Muscle layer of colon (tissue), 2 donors: ENCODE measurements at regions not wholly inside any gene's neighbourhood (a gene's known extent, or its start where the extent isn't known, plus 50 kb on each side); places are given as distances from the start of the nearest gene placed in this dataset.
"Not testable (repeated sequence)": the region's sequence is repeated elsewhere in the genome, so short reads cannot be mapped to it uniquely, and the experiment has no call there.

ENCODE experiments used
- H3K27ac ChIP-seq: one replicate; pipeline ENCODE4 v1.7.0; 2013; ENCODE audit warnings: low read depth, mild to moderate bottlenecking, low read length, moderate library complexity
- H3K27me3 ChIP-seq, 2 donors: one replicate each; pipeline ENCODE4 v1.7.0; 2013; ENCODE audit warnings: low read length in 2 of 2, mild to moderate bottlenecking in 2 of 2; ENCODE audit not compliant: insufficient read depth in 2 of 2, control insufficient read depth in 1 of 2
- H3K36me3 ChIP-seq: one replicate; pipeline ENCODE4 v1.7.0; 2013; ENCODE audit warnings: mild to moderate bottlenecking, low read length; ENCODE audit not compliant: insufficient read depth
- H3K4me1 ChIP-seq: one replicate; pipeline ENCODE4 v1.7.0; 2013; ENCODE audit warnings: mild to moderate bottlenecking, low read length; ENCODE audit not compliant: insufficient read depth
- H3K4me3 ChIP-seq, 2 donors: one replicate each; pipeline ENCODE4 v1.7.0; 2013; ENCODE audit warnings: low read length in 2 of 2, low read depth in 1 of 2, mild to moderate bottlenecking in 1 of 2, moderate library complexity in 1 of 2
- H3K9ac ChIP-seq: one replicate; pipeline ENCODE4 v1.7.0; 2013; ENCODE audit warnings: low read length
- H3K9me3 ChIP-seq: one replicate; pipeline ENCODE4 v1.7.0; 2013; ENCODE audit warnings: mild to moderate bottlenecking, low read length
- donor health status: abdominal sarcoma.
- donor health status: Adenocarcinoma of cecum.

DNA sequence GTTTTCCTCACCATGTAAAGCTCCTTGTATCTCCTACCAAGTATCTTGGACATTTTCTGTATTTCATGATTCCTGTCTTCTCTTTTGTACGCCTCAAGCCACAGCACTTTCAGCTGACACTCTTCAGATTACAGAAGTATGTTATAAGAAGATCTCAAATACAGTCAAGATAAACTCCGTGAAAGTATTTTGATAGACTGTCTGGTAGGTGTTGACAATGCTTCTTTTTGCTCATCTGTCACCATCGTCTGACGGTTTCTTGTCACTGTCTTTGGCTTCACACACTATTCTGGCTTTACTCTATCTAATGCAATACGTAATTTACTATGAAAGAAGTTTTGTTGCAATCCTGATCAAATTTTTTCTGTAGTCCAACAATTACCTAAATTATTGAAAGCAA, 294.5 kb upstream of the CDH12 start:
- H3K27me3 ChIP-seq: no peaks in the 10 kb centered on the region
- H3K27ac ChIP-seq: no peak overlapping the region
- no peak overlapping the region for H3K9ac ChIP-seq
- H3K9me3 ChIP-seq: no peaks in the 10 kb centered on the region
- H3K4me3 ChIP-seq: no peak overlapping the region
- no peaks in the 10 kb centered on the region for H3K4me1 ChIP-seq
- H3K36me3 ChIP-seq: no peaks in the 10 kb centered on the region

- Histone ChIP-seq H3K27me3 (no peaks in the 10 kb centered on the region), H3K4me1 (no peaks in the 10 kb centered on the region), H3K36me3 (no peaks in the 10 kb centered on the region), H3K27ac (no peak overlapping the region), H3K4me3 (no peak overlapping the region), H3K9ac (no peak overlapping the region), H3K9me3 (no peaks in the 10 kb centered on the region)
These were observed 293.0 kb upstream of the CDH12 start for GRCh38 chr5:23146183-23146582.

DNA sequence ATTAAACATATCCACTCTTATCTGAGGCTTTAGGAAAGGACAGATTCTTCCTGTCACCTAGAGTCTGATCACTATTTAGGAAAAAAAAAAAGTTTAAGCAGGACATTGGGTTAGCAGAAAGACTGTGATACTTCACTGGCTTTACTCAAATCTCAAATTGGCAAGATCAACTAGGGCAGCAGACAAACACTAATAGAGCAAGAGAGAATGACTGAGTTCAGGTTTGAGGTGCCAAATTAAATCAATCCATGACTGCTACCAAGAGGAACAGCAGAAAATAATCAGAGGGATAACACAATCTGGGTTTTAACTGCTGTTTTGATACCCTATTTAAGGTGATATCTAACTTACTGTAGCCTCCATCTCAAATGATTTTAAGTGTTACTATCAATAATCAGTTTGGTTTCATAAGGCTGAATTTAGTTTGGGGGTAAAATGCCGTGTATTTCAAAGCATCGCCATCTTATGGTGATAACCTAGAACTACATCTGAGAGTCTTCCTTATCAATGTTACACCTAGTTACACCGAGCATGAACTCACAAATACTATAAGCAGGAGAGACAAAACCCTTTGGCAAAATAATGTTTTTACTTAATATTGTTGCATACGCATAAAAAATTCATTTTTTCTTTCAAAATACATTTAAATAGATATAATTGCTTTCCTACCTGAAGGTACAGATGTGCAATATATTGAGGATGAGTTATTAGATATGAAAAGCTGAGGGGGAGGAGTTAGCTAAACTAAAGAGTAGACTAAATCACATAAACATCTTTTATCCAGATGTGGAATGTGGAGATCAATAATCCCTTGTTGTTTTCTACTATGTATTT, 286.4 kb upstream of the CDH12 start:
- Histone ChIP-seq H3K27me3 (no peaks in the 10 kb centered on the region), H3K4me3 (no peak overlapping the region), H3K4me1 (no peaks in the 10 kb centered on the region), H3K36me3 (no peaks in the 10 kb centered on the region), H3K27ac (no peak overlapping the region), H3K9ac (no peak overlapping the region), H3K9me3 (no peaks in the 10 kb centered on the region)

GRCh38 chr5:23136958-23137357, 283.8 kb upstream of the CDH12 start:
- no peaks in the 10 kb centered on the region for H3K9me3 ChIP-seq
- H3K4me1 ChIP-seq: no peaks in the 10 kb centered on the region
- H3K27me3 ChIP-seq: no peaks in the 10 kb centered on the region
- no peak overlapping the region for H3K4me3 ChIP-seq
- H3K36me3 ChIP-seq: no peaks in the 10 kb centered on the region
- no peak overlapping the region for H3K9ac ChIP-seq
- H3K27ac ChIP-seq: no peak overlapping the region

DNA sequence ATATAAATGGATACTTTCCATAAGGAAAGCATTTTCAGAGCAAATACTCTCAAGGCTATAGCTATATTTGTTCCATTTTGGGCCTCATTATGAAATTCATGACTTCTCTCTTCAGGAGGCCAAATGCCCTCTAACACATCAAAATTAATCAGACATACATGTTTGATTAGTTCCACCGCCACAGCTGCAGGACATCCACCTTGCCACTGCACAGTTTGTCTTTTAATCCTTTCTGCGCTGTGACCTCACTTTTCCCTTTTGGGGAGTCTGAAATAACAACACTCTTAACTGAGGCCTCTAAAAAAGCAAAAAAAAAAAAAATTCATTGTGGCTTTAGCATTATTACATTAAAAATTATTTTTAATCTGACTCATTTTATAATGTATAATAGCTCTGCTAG, 279.1 kb upstream of the CDH12 start:
- H3K9me3 ChIP-seq: no peaks in the 10 kb centered on the region
- H3K36me3 ChIP-seq: no peaks in the 10 kb centered on the region
- no peak overlapping the region for H3K27ac ChIP-seq
- no peak overlapping the region for H3K4me3 ChIP-seq
- no peaks in the 10 kb centered on the region for H3K27me3 ChIP-seq
- H3K4me1 ChIP-seq: no peaks in the 10 kb centered on the region
- no peak overlapping the region for H3K9ac ChIP-seq

- Histone ChIP-seq H3K27me3 (no peaks in the 10 kb centered on the region), H3K9me3 (no peaks in the 10 kb centered on the region), H3K36me3 (no peaks in the 10 kb centered on the region), H3K4me1 (no peaks in the 10 kb centered on the region), H3K9ac (no peak overlapping the region), H3K4me3 (no peak overlapping the region), H3K27ac (no peak overlapping the region)
These were observed 259.1 kb upstream of the CDH12 start for GRCh38 chr5:23112237-23112636.

GRCh38 chr5:23105021-23105420, 251.9 kb upstream of the CDH12 start:
- H3K9me3 ChIP-seq: no peaks in the 10 kb centered on the region
- H3K36me3 ChIP-seq: no peaks in the 10 kb centered on the region
- no peaks in the 10 kb centered on the region for H3K27me3 ChIP-seq
- H3K9ac ChIP-seq: no peak overlapping the region
- H3K27ac ChIP-seq: no peak overlapping the region
- H3K4me3 ChIP-seq: no peak overlapping the region
- H3K4me1 ChIP-seq: no peaks in the 10 kb centered on the region

DNA sequence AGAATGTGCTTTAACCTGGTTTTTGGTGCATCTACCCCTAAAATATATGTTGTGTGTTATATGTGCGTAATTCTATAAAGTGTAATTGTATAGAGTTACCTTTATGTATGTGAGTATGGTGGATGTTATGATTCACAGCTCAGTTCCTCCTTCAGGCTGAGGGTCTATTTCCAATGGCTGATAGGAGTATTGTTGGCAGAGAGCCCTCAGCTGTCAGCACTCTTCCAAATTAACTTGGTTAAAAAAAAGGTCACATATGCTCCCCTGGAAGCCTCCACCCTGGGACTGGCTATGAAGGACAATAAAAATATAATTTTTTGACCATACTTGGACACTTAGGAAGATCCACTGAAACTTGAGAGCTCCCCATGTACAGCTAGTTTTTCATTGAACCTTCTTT, 250.4 kb upstream of the CDH12 start:
- Histone ChIP-seq H3K4me3 (no peak overlapping the region), H3K9ac (no peak overlapping the region), H3K9me3 (no peaks in the 10 kb centered on the region), H3K27me3 (no peaks in the 10 kb centered on the region), H3K36me3 (no peaks in the 10 kb centered on the region), H3K4me1 (no peaks in the 10 kb centered on the region), H3K27ac (no peak overlapping the region)

- H3K9me3 ChIP-seq, H3K4me1 ChIP-seq, H3K27me3 ChIP-seq, H3K4me3 ChIP-seq, H3K9ac ChIP-seq, H3K36me3 ChIP-seq, H3K27ac ChIP-seq: not testable (repeated sequence)
These were observed 242.3 kb upstream of the CDH12 start for GRCh38 chr5:23095418-23095817.

GRCh38 chr5:23089286-23089685, 236.1 kb upstream of the CDH12 start:
- Histone ChIP-seq H3K27me3 (no peaks in the 10 kb centered on the region), H3K4me3 (no peak overlapping the region), H3K4me1 (no peaks in the 10 kb centered on the region), H3K9me3 (no peaks in the 10 kb centered on the region), H3K27ac (no peak overlapping the region), H3K9ac (no peak overlapping the region), H3K36me3 (no peaks in the 10 kb centered on the region)

GRCh38 chr5:23084815-23085214, 231.7 kb upstream of the CDH12 start:
- no peaks in the 10 kb centered on the region for H3K36me3 ChIP-seq
- H3K9ac ChIP-seq: no peak overlapping the region
- H3K27ac ChIP-seq: no peak overlapping the region
- no peaks in the 10 kb centered on the region for H3K27me3 ChIP-seq
- H3K4me3 ChIP-seq: no peak overlapping the region
- no peaks in the 10 kb centered on the region for H3K4me1 ChIP-seq
- H3K9me3 ChIP-seq: no peaks in the 10 kb centered on the region

- Histone ChIP-seq H3K27ac (no peak overlapping the region), H3K27me3 (no peaks in the 10 kb centered on the region), H3K9ac (no peak overlapping the region), H3K9me3 (no peaks in the 10 kb centered on the region), H3K4me1 (no peaks in the 10 kb centered on the region), H3K36me3 (no peaks in the 10 kb centered on the region), H3K4me3 (no peak overlapping the region)
These were observed 219.0 kb upstream of the CDH12 start for GRCh38 chr5:23072179-23072578.
